HG02759 (cell line): ENCODE measurements at regions not wholly inside any gene's neighbourhood (a gene's known extent, or its start where the extent isn't known, plus 50 kb on each side); places are given as distances from the start of the nearest gene placed in this dataset.
"Not testable (repeated sequence)": the region's sequence is repeated elsewhere in the genome, so short reads cannot be mapped to it uniquely, and the experiment has no call there.

Experiments
- ATAC-seq: cut with Tn5 transposase; IDR thresholded peaks from one replicate; pipeline ENCODE4 v1.9.1; 2021; ENCODE audit warnings: mild to moderate bottlenecking, moderate library complexity; ENCODE audit not compliant: unreplicated experiment

DNA sequence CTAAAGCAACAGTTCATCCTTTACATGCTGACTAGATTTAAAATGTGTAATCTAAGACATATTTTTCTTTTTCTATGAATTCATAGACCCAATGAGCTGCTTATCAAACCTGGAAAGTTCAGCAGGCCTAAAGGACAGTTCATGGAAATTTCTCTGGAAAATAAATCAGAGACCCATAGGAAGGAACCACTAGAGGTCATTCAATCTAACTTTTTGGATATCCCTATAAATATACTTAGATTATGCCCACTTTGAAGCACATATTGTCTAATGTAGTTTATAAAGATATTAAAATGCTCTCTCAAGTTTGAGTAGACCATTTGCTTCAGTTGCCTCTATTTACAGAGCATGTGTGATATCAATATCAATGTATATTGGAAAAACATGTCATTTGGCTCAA lies 473.0 kb downstream of the FAT4 start:
- no peak for ATAC-seq

- ATAC-seq, result no peak
Observed at GRCh38 chr4:125789023-125789422, 474.3 kb downstream of the FAT4 start.

- ATAC-seq, result no peak
Observed at GRCh38 chr4:125791896-125792295, 477.1 kb downstream of the FAT4 start.

GRCh38 chr4:125794989-125795388 lies 480.2 kb downstream of the FAT4 start:
- no peak for ATAC-seq

GRCh38 chr4:125796138-125796537 lies 481.4 kb downstream of the FAT4 start:
- ATAC-seq, result no peak

- ATAC-seq, result not testable (repeated sequence)
Observed at GRCh38 chr4:125797621-125798020, 482.9 kb downstream of the FAT4 start.

- no peak for ATAC-seq
Observed at GRCh38 chr4:125801373-125801772, 486.6 kb downstream of the FAT4 start.

DNA sequence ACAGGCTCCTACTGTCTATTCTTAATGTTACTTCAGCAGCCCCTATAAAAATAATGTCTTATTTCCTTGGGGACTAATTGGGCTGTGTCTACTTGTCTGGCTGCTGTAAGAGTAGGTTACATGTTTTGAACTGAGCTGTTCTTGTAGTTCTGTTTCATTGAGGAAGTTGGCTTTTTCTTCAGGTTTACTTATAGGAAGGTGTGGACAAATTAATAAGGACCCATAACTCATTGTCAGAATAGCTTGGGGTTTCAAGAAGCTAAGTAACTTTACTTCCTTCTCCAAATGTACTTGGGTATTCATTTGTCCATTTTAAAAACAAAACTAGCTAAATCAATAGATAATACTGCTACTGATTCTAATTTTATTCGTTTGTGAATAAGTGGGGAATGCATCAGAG lies 487.2 kb downstream of the FAT4 start:
- ATAC-seq, result no peak

DNA sequence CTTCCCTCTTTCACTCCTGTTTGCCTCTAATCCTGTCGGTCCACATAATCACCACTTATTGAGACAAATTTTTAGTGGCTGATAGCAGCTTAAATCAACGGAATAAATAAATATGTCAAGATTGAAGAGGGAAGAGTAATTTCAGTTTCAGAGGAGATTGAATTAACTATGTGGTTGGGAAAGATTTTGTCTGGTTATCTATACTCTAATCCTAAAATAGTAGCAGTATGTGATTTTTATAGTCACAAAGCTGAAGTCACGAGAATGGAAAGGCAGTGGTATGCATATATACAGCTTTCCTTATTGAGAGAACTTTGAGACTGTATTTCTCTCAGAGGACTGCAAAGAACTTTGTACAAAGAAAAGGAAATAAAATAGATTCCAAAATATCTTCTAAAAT lies 493.3 kb downstream of the FAT4 start:
- ATAC-seq, result no peak

DNA sequence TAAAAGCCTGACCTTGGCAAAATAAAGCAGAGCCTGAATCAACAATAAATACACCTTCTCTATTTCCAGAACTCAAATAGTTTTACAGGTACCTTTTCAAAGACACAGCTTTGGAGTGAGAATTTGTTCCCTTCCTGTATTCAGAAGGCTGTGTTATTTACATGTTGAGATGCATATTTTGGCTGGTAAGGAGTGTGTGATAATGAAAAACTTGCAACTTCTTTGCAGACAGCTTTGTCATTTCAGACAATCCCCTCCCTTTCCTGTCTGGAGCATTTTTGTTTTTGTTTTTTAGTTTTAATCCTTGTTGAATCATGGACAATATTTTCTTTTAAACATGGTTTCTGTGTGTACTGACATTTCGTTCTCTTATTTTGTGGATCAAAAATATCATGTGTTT lies 493.8 kb downstream of the FAT4 start:
- no peak for ATAC-seq

- no peak for ATAC-seq
Observed at GRCh38 chr4:125811892-125812291, 497.1 kb downstream of the FAT4 start.

GRCh38 chr4:125826801-125827695 lies 512.3 kb downstream of the FAT4 start:
- ATAC-seq, result no peak

DNA sequence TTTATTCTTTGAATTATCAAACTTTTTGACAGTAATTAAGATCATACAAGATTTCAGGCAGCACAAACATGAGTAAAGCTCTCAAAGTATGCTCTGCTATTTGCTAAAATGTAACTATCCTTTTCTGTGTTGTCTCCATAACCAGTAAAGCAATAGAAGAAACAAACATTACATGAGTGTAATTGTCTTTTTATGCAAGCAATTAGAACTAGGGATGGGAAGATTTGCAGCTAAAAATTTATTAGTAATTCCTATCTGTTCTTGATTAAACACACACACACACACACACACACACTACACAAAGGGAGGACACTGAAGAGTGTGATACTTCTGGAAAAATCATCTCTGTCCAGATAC lies 512.9 kb downstream of the FAT4 start:
- no peak for ATAC-seq

DNA sequence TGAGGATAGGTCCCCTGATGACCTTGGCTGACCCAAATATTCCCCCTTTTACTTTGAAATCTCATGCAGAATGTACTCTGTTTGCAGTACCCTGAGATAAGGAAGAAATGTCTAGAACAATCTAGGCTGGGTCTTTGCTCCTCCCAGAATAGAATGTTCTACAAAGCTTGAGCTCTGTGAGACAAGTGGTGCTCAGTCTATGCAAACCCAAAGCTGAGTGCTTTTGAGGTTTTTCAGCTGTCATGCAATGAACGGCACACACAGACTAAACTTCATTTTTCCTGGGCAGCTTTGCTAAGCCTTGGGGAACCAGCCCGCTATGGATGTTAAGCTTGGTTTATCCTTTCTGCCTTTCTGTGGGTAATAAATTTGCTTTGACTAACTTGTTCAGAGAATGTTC lies 513.6 kb downstream of the FAT4 start:
- no peak for ATAC-seq

GRCh38 chr4:125832161-125832560 lies 517.4 kb downstream of the FAT4 start:
- no peak for ATAC-seq

- ATAC-seq, result no peak
Observed at GRCh38 chr4:125836597-125837195, 521.9 kb downstream of the FAT4 start.

DNA sequence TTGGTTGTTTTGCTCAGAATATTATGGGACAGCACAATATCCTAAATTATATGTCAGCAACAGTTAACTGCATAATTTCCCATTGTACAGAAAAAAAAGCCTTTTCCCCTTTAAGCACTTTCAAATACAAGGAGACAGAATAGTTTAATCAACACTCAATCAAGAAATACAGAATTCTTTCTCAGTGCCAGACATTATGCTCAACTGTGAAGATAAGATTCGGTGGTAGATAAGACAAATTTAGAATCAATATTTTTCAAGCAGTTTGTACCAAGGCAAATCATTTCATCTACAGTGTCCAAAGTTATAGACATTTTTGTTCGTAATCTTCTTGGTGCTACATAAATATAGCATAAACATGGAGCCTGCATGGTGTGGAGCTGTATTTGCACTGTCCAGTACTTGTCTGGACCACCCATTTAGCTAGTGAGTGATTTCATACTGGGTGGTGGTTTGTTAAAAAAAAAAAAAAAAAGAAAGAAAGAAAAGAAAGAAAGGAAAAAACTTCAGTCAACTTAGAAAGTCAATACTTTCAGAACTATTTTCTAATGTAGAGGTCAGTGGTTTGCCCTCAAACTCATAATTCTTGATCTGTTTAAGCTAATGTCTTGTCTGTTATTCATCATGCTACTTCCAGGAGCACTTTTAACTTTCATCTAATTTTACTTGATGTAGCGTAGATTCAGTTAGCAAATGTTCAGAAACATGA lies 522.9 kb downstream of the FAT4 start:
- no peak for ATAC-seq

DNA sequence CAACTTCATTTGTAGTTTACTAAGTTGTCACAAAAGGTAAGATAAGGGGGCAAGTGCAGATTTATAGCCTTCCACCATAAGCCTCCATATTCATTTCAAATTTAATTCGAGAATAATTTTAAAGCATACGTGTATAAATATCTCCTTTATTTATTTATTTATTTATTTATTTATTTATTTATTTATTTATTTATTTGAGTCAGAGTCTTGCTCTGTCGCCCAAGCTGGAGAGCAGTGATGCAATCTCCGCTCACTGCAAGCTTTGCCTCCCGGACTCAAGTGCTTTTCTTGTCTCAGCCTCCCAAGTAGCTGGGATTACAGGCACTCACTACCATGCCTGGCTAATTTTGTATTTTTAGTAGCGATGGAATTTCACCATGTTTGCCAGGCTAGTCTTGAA lies 523.4 kb downstream of the FAT4 start:
- no peak for ATAC-seq

DNA sequence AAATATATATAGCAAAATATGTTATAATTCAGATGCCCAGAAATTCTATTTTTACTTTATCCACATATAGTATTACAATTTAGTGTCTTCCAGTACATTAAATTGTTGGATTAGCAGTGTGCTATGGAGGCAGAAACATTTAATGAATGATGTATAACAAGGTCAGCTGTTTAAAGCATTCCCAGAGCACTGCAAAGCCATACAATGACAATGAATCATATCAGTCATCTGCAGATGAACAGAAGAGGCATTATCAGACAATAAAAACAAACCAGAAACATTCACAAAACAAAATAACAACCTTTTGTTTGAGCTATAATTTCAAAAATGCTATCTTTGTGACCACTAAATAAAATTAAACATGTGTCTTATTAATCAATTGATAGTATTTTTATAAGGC lies 524.2 kb downstream of the FAT4 start:
- no peak for ATAC-seq

- no peak for ATAC-seq
Observed at GRCh38 chr4:125843947-125844346, 529.2 kb downstream of the FAT4 start.

DNA sequence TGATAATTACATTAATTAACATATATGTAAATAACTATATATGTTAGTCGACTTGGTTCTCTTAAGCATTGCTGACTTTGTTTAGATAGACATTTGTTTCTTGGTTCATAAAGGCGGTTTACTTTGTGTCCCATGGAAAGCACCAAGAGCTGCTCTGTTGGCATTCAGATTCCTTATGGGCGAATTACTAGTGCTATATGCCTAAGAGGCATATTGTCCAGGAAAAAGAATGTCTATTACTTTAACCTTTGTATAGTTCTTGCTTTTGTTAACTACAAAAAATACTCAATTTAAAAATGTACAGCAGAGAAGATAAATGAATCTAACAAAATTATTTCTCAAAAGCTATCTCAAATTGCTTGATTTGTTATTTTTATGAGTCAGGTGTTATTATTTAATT lies 532.8 kb downstream of the FAT4 start:
- no peak for ATAC-seq

DNA sequence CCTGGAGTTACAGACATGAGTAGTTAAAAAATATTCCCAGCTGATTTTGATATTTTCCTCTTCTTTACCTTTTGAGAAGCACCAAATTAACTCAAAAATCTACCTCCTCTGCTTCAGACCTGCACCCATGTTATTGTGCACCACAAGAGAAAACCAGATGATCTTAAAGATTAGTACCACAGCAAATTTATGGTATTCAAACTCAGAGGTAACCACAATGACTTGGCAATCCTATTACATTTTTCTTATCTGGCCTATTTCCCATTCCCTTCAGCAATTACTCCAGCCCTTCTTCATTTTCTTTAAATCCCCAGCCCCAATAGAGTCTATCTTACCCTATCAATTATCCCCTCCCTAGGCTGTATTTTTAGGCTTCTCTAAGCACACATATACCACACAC lies 535.1 kb downstream of the FAT4 start:
- no peak for ATAC-seq
